ENCODE measurements at regions not wholly inside any gene's neighbourhood (a gene's known extent, or its start where the extent isn't known, plus 50 kb on each side); places are given as distances from the start of the nearest gene placed in this dataset.

- intact Hi-C loops (cut with DNase I): no loop called here
- no peaks in the 10 kb centered on the region for H3K36me3 ChIP-seq (replicated peaks in 1 of 2)
- H3K27me3 ChIP-seq: no peaks in the 10 kb centered on the region
- H3K4me1 ChIP-seq (replicated peaks in 1 of 2): peaks cover 0 to 6% of the 10 kb centered on the region in 2 donors
- peak in 2 of 7 donors; percentile 6 to 16 for DNase-seq
- no peak for TF ChIP-seq POLR2A (IDR thresholded peaks at IDR 0.05)
- no peak for TF ChIP-seq CTCF (IDR thresholded peaks at IDR 0.05)
- H3K9me3 ChIP-seq (replicated peaks in 1 of 3): no peaks in the 10 kb centered on the region
- H3K4me3 ChIP-seq: no peak overlapping the region
- WGBS, 4 donors: 61 to 73% (median 62%) methylated on average over 4 of the region's 4 CpGs
- no peak overlapping the region for H3K27ac ChIP-seq
Observed at GRCh38 chr13:105089858-105090643, 1445.4 kb downstream of the EFNB2 start.

- WGBS, 4 donors: 53 to 69% (median 58%) methylated on average over 4 of the region's 4 CpGs
- intact Hi-C loops (cut with DNase I): no loop called here
- no peaks in the 10 kb centered on the region for H3K9me3 ChIP-seq (replicated peaks in 1 of 3)
- TF ChIP-seq CTCF (IDR thresholded peaks at IDR 0.05) (no peak), POLR2A (IDR thresholded peaks at IDR 0.05) (no peak)
- DNase-seq: no peak
- H3K27me3 ChIP-seq: no peaks in the 10 kb centered on the region
- H3K4me3 ChIP-seq: no peak overlapping the region
- H3K27ac ChIP-seq: no peak overlapping the region
- H3K4me1 ChIP-seq (replicated peaks in 1 of 2): peaks cover 0 to 11% of the 10 kb centered on the region in 2 donors
- no peaks in the 10 kb centered on the region for H3K36me3 ChIP-seq (replicated peaks in 1 of 2)
Observed at GRCh38 chr13:105087945-105088344, 1447.5 kb downstream of the EFNB2 start.

- Histone ChIP-seq H3K27me3 (no peaks in the 10 kb centered on the region), H3K27ac (no peak overlapping the region), H3K4me3 (no peak overlapping the region), H3K36me3 (replicated peaks in 1 of 2) (no peaks in the 10 kb centered on the region), H3K9me3 (replicated peaks in 1 of 3) (no peaks in the 10 kb centered on the region), H3K4me1 (replicated peaks in 1 of 2) (peaks cover 0 to 5% of the 10 kb centered on the region in 2 donors)
- no peak for DNase-seq
- 71 to 90% (median 75%) methylated on average over 5 of the region's 5 CpGs for WGBS, 4 donors
- TF ChIP-seq CTCF (IDR thresholded peaks at IDR 0.05) (no peak), POLR2A (IDR thresholded peaks at IDR 0.05) (no peak)
- intact Hi-C loops (cut with DNase I): no loop called here
Observed at GRCh38 chr13:105084931-105085330, 1450.5 kb downstream of the EFNB2 start.

- Histone ChIP-seq H3K4me3 (no peak overlapping the region), H3K27me3 (no peaks in the 10 kb centered on the region), H3K9me3 (replicated peaks in 1 of 3) (no peaks in the 10 kb centered on the region), H3K36me3 (replicated peaks in 1 of 2) (no peaks in the 10 kb centered on the region), H3K27ac (no peak overlapping the region), H3K4me1 (replicated peaks in 1 of 2) (peaks cover 0 to 5% of the 10 kb centered on the region in 2 donors)
- intact Hi-C loops (cut with DNase I): no loop called here
- 33 to 47% (median 43%) methylated on average over 3 of the region's 3 CpGs for WGBS, 4 donors
- peak in 6 of 7 donors; percentile 13 to 54 (median 28) for DNase-seq
- TF ChIP-seq POLR2A (IDR thresholded peaks at IDR 0.05): no peak
- TF ChIP-seq CTCF (IDR thresholded peaks at IDR 0.05): no peak
Observed at GRCh38 chr13:105083992-105084391, 1451.5 kb downstream of the EFNB2 start.
